ENCODE measurements at regions not wholly inside any gene's neighbourhood (a gene's known extent, or its start where the extent isn't known, plus 50 kb on each side); places are given as distances from the start of the nearest gene placed in this dataset.

DNA sequence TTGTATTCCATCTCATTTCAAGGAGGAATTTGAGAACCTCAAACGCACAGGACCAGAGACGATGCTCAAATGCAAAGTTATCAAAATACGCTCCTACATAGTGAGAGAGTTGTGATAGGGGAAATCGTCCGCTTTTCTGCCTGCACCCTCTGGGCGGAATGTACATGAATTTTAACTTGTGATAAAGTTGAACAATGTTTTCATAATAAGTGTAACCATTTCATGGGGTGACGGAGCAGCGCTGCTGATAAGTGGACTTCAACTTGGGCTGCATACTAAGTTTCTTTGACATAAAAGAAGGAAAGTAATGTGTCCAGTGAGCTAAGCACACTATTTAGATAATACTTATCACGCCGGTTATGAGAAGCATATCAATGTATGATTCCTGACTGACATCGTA lies 497.5 kb upstream of the MGMT start:
- no peaks in the 10 kb centered on the region for H3K36me3 ChIP-seq (ENCODE audit: control insufficient read depth, insufficient read depth, low read length)
- no peaks in the 10 kb centered on the region for H3K4me1 ChIP-seq (ENCODE audit: control insufficient read depth, insufficient read depth, low read length)
- no peak overlapping the region for H3K9ac ChIP-seq (ENCODE audit: low read length)
- H3K27me3 ChIP-seq (ENCODE audit: control insufficient read depth, insufficient read depth, low read length): no peaks in the 10 kb centered on the region
- no peak overlapping the region for H3K27ac ChIP-seq (ENCODE audit: low read depth, low read length)
- no peak overlapping the region for H3K4me3 ChIP-seq (ENCODE audit: low read length)

DNA sequence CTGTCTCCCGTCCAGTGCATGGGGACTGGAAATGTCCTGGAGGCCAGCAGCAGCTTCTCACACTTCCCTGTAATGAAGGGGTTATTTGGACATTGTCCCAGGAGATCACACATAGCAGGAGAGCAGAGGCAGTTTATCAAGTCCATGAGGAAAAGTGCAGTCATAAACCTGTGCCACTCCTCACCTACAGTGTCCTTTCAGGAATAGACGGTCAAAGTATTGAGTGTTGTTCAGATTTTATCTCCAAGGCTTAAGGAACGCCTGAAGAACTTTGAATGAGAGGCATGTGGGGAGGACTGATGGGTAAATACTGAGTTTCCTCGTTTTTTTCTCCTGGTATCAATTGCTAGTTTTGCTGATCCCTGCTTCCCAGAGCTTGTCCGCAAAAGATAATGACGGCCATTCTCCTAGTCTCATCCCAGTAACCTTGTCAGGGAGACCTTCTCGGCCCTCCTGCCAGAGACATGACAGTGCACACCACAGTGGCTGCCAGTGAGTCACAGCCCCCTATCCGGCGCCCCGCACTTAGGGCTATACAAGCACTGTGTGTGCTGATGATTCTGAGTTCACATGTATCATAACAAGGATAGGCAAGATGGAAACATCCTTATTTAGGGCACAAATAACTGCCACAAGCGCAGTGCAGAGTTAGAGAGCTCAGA lies 495.5 kb upstream of the MGMT start:
- Histone ChIP-seq H3K4me1 (ENCODE audit: control insufficient read depth, insufficient read depth, low read length) (no peaks in the 10 kb centered on the region), H3K4me3 (ENCODE audit: low read length) (no peak overlapping the region), H3K36me3 (ENCODE audit: control insufficient read depth, insufficient read depth, low read length) (no peaks in the 10 kb centered on the region), H3K27me3 (ENCODE audit: control insufficient read depth, insufficient read depth, low read length) (no peaks in the 10 kb centered on the region), H3K27ac (ENCODE audit: low read depth, low read length) (no peak overlapping the region), H3K9ac (ENCODE audit: low read length) (no peak overlapping the region)

DNA sequence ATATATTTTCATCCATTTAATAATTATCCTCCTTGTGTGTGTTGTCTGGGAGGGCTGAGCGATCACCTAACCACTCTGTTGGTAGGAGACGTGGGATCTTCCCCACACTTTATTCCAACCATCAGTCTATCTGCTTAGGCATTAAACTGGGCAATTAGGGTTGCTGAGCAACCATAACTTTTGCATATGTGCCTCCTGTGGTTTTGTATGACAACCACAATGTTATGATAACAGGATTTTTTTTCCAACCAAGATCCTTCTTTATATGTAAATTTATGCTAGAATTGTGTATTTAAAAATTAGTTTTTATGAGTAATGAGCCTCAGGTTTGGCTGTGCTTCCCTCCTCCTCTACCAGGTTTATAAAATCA lies 495.0 kb upstream of the MGMT start:
- Histone ChIP-seq H3K36me3 (ENCODE audit: control insufficient read depth, insufficient read depth, low read length) (no peaks in the 10 kb centered on the region), H3K27ac (ENCODE audit: low read depth, low read length) (no peak overlapping the region), H3K9ac (ENCODE audit: low read length) (no peak overlapping the region), H3K4me3 (ENCODE audit: low read length) (no peak overlapping the region), H3K27me3 (ENCODE audit: control insufficient read depth, insufficient read depth, low read length) (no peaks in the 10 kb centered on the region), H3K4me1 (ENCODE audit: control insufficient read depth, insufficient read depth, low read length) (no peaks in the 10 kb centered on the region)

DNA sequence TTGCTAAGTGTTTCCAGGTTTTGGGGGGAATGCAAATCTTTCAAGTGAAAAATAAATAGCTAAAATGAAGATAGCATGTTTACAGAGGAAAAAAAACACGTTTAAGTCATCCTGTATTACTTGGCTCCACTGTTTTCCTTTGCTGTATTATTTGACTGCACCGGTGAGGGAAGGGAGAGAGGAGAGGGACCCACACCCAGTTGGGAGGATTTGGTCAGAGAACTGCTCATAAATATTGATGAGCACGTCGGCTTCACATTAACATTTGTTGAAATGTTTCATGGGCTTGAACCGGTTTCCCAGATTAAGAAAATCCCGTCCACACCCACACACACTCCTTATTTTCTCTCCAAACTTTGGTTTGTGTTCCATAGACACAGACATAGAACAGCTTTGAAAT lies 493.8 kb upstream of the MGMT start:
- no peak overlapping the region for H3K4me3 ChIP-seq (ENCODE audit: low read length)
- H3K27ac ChIP-seq (ENCODE audit: low read depth, low read length): no peak overlapping the region
- H3K27me3 ChIP-seq (ENCODE audit: control insufficient read depth, insufficient read depth, low read length): no peaks in the 10 kb centered on the region
- H3K4me1 ChIP-seq (ENCODE audit: control insufficient read depth, insufficient read depth, low read length): no peaks in the 10 kb centered on the region
- H3K36me3 ChIP-seq (ENCODE audit: control insufficient read depth, insufficient read depth, low read length): no peaks in the 10 kb centered on the region
- no peak overlapping the region for H3K9ac ChIP-seq (ENCODE audit: low read length)

DNA sequence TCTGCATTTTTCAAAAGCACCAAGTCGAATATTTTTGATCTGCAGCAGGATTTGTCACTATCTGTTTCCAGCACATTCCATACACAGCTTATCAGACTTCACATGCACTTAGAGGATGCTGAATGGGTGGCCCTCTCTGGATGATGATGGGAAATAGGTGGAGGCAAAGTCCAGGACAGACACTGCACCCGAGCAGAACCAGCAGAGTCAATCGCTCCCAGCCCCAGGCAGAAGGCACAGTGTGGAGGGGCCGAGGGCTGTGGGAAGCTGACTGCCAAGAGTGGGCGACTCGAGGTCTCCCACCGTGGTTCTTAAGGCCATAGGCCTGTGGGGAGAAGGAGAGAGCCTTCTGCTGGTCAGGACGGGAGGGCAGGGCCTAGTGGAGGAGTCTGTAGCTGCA lies 490.2 kb upstream of the MGMT start:
- Histone ChIP-seq H3K4me3 (ENCODE audit: low read length) (no peak overlapping the region), H3K4me1 (ENCODE audit: control insufficient read depth, insufficient read depth, low read length) (no peaks in the 10 kb centered on the region), H3K36me3 (ENCODE audit: control insufficient read depth, insufficient read depth, low read length) (no peaks in the 10 kb centered on the region), H3K27me3 (ENCODE audit: control insufficient read depth, insufficient read depth, low read length) (no peaks in the 10 kb centered on the region), H3K27ac (ENCODE audit: low read depth, low read length) (no peak overlapping the region), H3K9ac (ENCODE audit: low read length) (no peak overlapping the region)

DNA sequence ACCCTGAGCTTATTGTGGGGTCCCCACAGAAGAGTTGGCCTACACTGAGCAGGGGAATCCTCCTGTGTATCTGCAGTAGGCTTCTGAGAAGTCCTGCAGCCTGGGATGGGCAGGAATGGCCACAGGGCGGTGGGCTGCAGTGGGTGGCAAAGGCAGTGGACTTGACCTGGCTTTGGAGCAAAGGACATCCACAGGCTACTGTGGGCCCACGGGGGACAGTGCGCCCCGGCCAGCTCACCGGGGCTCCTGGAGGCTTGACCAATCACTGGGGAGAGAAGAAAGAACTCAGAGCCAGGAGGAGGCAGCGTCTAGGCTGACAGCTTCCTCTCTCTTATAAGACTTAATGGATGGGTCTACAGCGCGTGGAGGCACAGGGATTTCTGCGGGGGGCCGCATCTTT lies 488.8 kb upstream of the MGMT start:
- no peak overlapping the region for H3K27ac ChIP-seq (ENCODE audit: low read depth, low read length)
- no peak overlapping the region for H3K9ac ChIP-seq (ENCODE audit: low read length)
- H3K27me3 ChIP-seq (ENCODE audit: control insufficient read depth, insufficient read depth, low read length): no peaks in the 10 kb centered on the region
- H3K4me3 ChIP-seq (ENCODE audit: low read length): no peak overlapping the region
- no peaks in the 10 kb centered on the region for H3K36me3 ChIP-seq (ENCODE audit: control insufficient read depth, insufficient read depth, low read length)
- H3K4me1 ChIP-seq (ENCODE audit: control insufficient read depth, insufficient read depth, low read length): no peaks in the 10 kb centered on the region

DNA sequence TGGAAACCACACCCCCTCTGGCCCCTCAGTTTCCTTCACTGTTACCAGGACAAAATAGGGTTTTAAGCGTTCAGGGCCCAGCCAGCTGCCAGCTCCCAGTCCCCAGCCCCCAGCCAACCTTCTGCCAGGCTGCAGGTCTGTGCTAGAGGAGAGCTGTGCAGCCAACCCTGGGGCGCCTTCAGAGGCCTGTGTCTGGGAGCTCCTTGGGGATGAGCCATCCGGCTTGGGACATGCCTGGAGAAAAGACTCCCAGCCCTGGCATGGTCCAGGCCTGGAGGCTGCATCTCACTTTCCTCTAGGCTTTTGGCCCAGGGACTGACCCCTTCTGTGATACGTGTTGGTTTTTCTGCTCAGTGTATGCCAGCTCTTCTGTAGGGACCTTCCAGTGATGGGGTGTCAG lies 487.6 kb upstream of the MGMT start:
- Histone ChIP-seq H3K27me3 (ENCODE audit: control insufficient read depth, insufficient read depth, low read length) (no peaks in the 10 kb centered on the region), H3K4me3 (ENCODE audit: low read length) (no peak overlapping the region), H3K36me3 (ENCODE audit: control insufficient read depth, insufficient read depth, low read length) (no peaks in the 10 kb centered on the region), H3K9ac (ENCODE audit: low read length) (no peak overlapping the region), H3K4me1 (ENCODE audit: control insufficient read depth, insufficient read depth, low read length) (no peaks in the 10 kb centered on the region), H3K27ac (ENCODE audit: low read depth, low read length) (no peak overlapping the region)

DNA sequence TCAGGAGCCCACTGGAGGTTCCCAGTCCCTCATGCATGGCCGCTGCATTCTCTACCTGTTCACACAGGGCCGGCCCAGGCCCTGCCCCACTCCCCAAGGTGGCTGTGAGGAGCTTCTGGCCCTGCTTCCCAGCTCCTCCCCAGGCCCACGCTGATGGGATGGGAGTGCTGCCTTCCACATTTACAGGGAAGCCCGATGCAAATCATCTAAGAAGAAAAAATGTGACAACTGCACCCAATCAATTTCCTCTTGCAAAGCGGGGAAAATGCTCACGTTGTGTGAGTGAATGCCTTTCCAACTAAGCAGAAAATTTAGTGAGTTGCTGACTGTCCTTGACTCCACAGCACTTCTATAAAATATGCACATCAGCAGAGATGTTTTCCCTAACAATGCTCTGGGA lies 485.8 kb upstream of the MGMT start:
- Histone ChIP-seq H3K36me3 (ENCODE audit: control insufficient read depth, insufficient read depth, low read length) (no peaks in the 10 kb centered on the region), H3K4me3 (ENCODE audit: low read length) (no peak overlapping the region), H3K4me1 (ENCODE audit: control insufficient read depth, insufficient read depth, low read length) (no peaks in the 10 kb centered on the region), H3K27me3 (ENCODE audit: control insufficient read depth, insufficient read depth, low read length) (no peaks in the 10 kb centered on the region), H3K9ac (ENCODE audit: low read length) (no peak overlapping the region), H3K27ac (ENCODE audit: low read depth, low read length) (no peak overlapping the region)

DNA sequence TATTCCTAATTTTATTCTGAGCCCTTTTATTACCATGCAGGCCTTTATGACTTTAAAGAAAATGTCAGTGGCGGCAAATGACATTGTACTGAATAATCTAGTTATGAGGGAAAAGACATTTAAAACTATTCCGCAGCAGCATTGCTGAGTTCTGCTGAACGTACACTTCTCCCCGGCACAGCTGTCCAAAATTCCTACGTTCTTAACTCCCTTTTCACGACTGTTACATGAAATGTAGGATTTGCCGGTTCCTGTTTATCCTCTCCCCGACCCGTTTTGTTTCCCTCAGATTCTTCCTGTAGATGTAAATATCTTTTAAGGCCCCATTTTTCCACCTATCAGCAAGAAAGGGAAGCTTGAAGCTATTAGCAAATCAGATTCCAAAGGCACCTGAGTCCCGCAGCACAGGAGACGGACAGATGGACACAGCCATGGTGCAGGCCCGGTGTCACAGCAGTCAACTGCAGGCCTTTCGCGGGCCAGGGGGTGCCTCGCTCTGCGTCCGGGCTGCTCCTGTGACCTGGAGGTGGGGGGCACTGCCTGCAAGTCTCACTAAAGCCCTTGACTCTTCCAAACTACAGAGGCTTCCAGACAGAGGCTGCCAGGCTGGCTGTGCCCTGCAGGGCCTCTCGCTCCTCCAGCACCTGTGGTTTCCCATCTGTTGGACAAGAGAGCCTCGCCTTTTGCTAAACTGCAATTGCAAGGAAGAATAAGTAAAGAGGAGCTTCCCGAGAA lies 485.0 kb upstream of the MGMT start:
- no peaks in the 10 kb centered on the region for H3K4me1 ChIP-seq (ENCODE audit: control insufficient read depth, insufficient read depth, low read length)
- H3K27me3 ChIP-seq (ENCODE audit: control insufficient read depth, insufficient read depth, low read length): no peaks in the 10 kb centered on the region
- no peak overlapping the region for H3K4me3 ChIP-seq (ENCODE audit: low read length)
- H3K9ac ChIP-seq (ENCODE audit: low read length): no peak overlapping the region
- no peaks in the 10 kb centered on the region for H3K36me3 ChIP-seq (ENCODE audit: control insufficient read depth, insufficient read depth, low read length)
- no peak overlapping the region for H3K27ac ChIP-seq (ENCODE audit: low read depth, low read length)

DNA sequence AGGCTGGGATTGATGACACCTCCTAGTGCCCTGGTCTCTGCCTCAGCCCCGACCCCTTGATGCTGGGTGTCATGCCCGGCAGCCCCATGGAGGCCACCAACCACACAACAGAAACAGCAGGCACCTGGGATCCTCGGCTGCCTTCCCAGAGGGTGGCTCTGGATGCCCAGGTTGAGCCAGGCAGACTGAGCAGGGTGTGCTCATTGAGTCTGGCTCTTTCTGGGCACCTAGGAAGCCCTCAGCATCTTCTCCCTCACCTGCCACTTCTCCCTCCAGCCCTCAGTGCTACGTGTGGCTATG lies 484.5 kb upstream of the MGMT start:
- Histone ChIP-seq H3K27me3 (ENCODE audit: control insufficient read depth, insufficient read depth, low read length) (no peaks in the 10 kb centered on the region), H3K4me3 (ENCODE audit: low read length) (no peak overlapping the region), H3K36me3 (ENCODE audit: control insufficient read depth, insufficient read depth, low read length) (no peaks in the 10 kb centered on the region), H3K9ac (ENCODE audit: low read length) (no peak overlapping the region), H3K4me1 (ENCODE audit: control insufficient read depth, insufficient read depth, low read length) (no peaks in the 10 kb centered on the region), H3K27ac (ENCODE audit: low read depth, low read length) (no peak overlapping the region)

DNA sequence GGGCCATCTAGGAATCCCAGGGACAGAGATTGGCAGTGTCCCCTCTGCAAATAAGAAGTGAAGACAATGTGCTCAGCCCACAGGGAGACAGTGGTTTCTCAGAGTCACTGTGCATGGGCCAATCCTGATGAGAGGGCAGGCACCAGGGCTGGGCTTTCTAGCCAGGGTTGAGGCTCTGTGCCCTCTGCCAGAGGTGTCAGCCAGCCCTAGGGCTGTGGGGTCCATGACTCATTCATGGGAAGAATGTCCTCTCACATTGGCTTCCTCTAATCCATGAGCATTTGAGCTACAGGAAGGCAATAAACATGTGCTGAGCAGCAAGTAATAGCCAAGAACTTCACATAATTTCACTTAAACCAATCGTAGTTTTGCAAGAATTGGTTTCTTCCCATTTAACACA lies 482.0 kb upstream of the MGMT start:
- no peak overlapping the region for H3K4me3 ChIP-seq (ENCODE audit: low read length)
- H3K36me3 ChIP-seq (ENCODE audit: control insufficient read depth, insufficient read depth, low read length): no peaks in the 10 kb centered on the region
- no peaks in the 10 kb centered on the region for H3K27me3 ChIP-seq (ENCODE audit: control insufficient read depth, insufficient read depth, low read length)
- H3K4me1 ChIP-seq (ENCODE audit: control insufficient read depth, insufficient read depth, low read length): no peaks in the 10 kb centered on the region
- no peak overlapping the region for H3K9ac ChIP-seq (ENCODE audit: low read length)
- H3K27ac ChIP-seq (ENCODE audit: low read depth, low read length): no peak overlapping the region

DNA sequence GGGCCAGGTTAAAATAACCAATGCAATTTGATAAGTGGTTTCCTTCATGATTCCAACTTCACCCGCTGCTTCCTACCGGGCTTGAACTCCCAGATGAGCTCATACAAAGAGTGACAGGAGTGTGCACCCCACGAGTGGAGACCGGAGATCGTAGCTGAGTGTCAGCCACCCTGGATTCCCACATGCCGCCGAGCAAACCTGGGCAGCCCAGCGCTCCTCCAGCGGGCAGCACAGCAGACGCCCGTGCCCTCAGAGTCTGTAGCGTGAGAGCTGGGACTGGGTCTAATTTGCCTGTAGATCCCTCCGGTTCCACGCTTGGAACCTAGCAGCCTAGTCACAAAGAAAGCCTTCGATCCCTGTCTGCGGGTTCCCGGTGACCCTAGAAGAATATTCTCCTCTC lies 476.1 kb upstream of the MGMT start:
- no peak overlapping the region for H3K4me3 ChIP-seq (ENCODE audit: low read length)
- no peaks in the 10 kb centered on the region for H3K27me3 ChIP-seq (ENCODE audit: control insufficient read depth, insufficient read depth, low read length)
- H3K9ac ChIP-seq (ENCODE audit: low read length): no peak overlapping the region
- H3K36me3 ChIP-seq (ENCODE audit: control insufficient read depth, insufficient read depth, low read length): no peaks in the 10 kb centered on the region
- no peak overlapping the region for H3K27ac ChIP-seq (ENCODE audit: low read depth, low read length)
- no peaks in the 10 kb centered on the region for H3K4me1 ChIP-seq (ENCODE audit: control insufficient read depth, insufficient read depth, low read length)

DNA sequence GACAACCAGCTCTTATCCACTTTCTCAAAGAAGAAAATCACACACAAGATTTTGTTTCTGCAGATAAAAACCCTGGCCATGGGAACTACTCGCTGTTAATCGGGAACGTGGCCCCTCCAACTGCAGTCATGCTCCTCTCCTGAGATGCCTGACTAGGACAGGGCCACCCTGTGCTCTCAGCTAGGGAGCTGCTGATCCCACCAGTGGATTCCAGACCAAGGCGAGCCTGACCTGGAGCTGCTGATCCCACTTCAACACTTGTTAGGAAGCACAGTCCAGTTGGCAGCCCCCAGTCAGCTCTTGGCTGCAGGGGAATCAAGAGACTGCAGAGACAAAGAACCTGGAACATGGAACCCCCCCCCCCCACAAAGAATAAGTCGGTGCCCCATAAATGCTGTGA lies 474.3 kb upstream of the MGMT start:
- Histone ChIP-seq H3K9ac (ENCODE audit: low read length) (no peak overlapping the region), H3K4me1 (ENCODE audit: control insufficient read depth, insufficient read depth, low read length) (no peaks in the 10 kb centered on the region), H3K27ac (ENCODE audit: low read depth, low read length) (no peak overlapping the region), H3K27me3 (ENCODE audit: control insufficient read depth, insufficient read depth, low read length) (no peaks in the 10 kb centered on the region), H3K4me3 (ENCODE audit: low read length) (no peak overlapping the region), H3K36me3 (ENCODE audit: control insufficient read depth, insufficient read depth, low read length) (no peaks in the 10 kb centered on the region)
